Osteoblast (primary cell): ENCODE measurements at regions not wholly inside any gene's neighbourhood (a gene's known extent, or its start where the extent isn't known, plus 50 kb on each side); places are given as distances from the start of the nearest gene placed in this dataset.

ENCODE experiments used
- DNase-seq: peaks from one replicate; pipeline ENCODE4 v3.0.0; 2011; ENCODE audit warnings: low spot score, mixed read lengths; ENCODE audit not compliant: insufficient read length; ENCODE audit errors: missing footprints
- H2AFZ ChIP-seq: 2 replicates; pipeline ENCODE4 v1.6.0; 2011; ENCODE audit warnings: mild to moderate bottlenecking, low read length
- H3K27ac ChIP-seq: 2 replicates; pipeline ENCODE4 v1.5.1; 2011; ENCODE audit warnings: mild to moderate bottlenecking, low read depth, low read length, moderate library complexity
- H3K27me3 ChIP-seq: 2 replicates; pipeline ENCODE4 v1.6.0; 2012; ENCODE audit warnings: mild to moderate bottlenecking, control low read depth, inconsistent platforms, low read length, moderate library complexity; ENCODE audit not compliant: insufficient read depth
- H3K36me3 ChIP-seq: 2 replicates; pipeline ENCODE4 v1.5.1; 2011; ENCODE audit warnings: mild to moderate bottlenecking, low read length, control low read depth, moderate library complexity; ENCODE audit not compliant: insufficient read depth
- H3K4me1 ChIP-seq: 2 replicates; pipeline ENCODE4 v1.5.1; 2011; ENCODE audit warnings: mild to moderate bottlenecking, low read length, control low read depth, moderate library complexity; ENCODE audit not compliant: insufficient read depth
- H3K4me2 ChIP-seq: 2 replicates; pipeline ENCODE4 v1.6.0; 2011; ENCODE audit warnings: mild to moderate bottlenecking, low read length; ENCODE audit not compliant: insufficient read depth
- H3K4me3 ChIP-seq: fragments of 200-600 bp; sonication (generic); 3 replicates; pipeline ENCODE4 v1.5.1; 2012; ENCODE audit warnings: mild to moderate bottlenecking, low read length, inconsistent platforms; ENCODE audit not compliant: insufficient read depth
- H3K79me2 ChIP-seq: 2 replicates; pipeline ENCODE4 v1.6.0; 2012; ENCODE audit warnings: mild to moderate bottlenecking, low read length, control low read depth, inconsistent platforms; ENCODE audit not compliant: insufficient read depth
- H3K9me3 ChIP-seq: 2 replicates; pipeline ENCODE4 v1.5.1; 2011; ENCODE audit warnings: low read depth, low read length, control low read depth
- H4K20me1 ChIP-seq: 2 replicates; pipeline ENCODE4 v1.6.0; 2012; ENCODE audit warnings: mild to moderate bottlenecking, low read length, control low read depth; ENCODE audit not compliant: insufficient read depth
- CTCF ChIP-seq: IDR thresholded peaks from 2 replicates; pipeline ENCODE4 v1.5.1; 2011; ENCODE audit warnings: mild to moderate bottlenecking, low read depth, low read length, moderate library complexity; ENCODE audit errors: extremely low read depth

GRCh38 chr11:19382131-19382611 is 141.4 kb upstream of the E2F8 start:
- H3K9me3 ChIP-seq = no peaks in the 10 kb centered on the region
- no peaks in the 10 kb centered on the region for H4K20me1 ChIP-seq
- TF ChIP-seq CTCF = no peak
- no peak for DNase-seq
- no peaks in the 10 kb centered on the region for H3K27me3 ChIP-seq
- H2AFZ ChIP-seq = no peak overlapping the region
- no peaks in the 10 kb centered on the region for H3K36me3 ChIP-seq
- no peak overlapping the region for H3K27ac ChIP-seq
- H3K4me1 ChIP-seq = peaks cover 24% of the 10 kb centered on the region
- no peaks in the 10 kb centered on the region for H3K79me2 ChIP-seq
- no peak overlapping the region for H3K4me3 ChIP-seq
- no peak overlapping the region for H3K4me2 ChIP-seq

- no peaks in the 10 kb centered on the region for H3K36me3 ChIP-seq
- H3K79me2 ChIP-seq = no peaks in the 10 kb centered on the region
- H2AFZ ChIP-seq = peak overlapping the region; percentile 52
- DNase-seq = peak; percentile 91
- peak overlapping the region; percentile 37 for H3K4me2 ChIP-seq
- peak overlapping the region; percentile 86 for H3K27ac ChIP-seq
- TF ChIP-seq CTCF = no peak
- no peak overlapping the region for H3K4me3 ChIP-seq
- no peaks in the 10 kb centered on the region for H3K27me3 ChIP-seq
- H3K9me3 ChIP-seq = no peaks in the 10 kb centered on the region
- no peaks in the 10 kb centered on the region for H4K20me1 ChIP-seq
- peaks cover 24% of the 10 kb centered on the region for H3K4me1 ChIP-seq
These were observed 139.6 kb upstream of the E2F8 start for GRCh38 chr11:19380375-19380774.

- Histone ChIP-seq H3K27ac (peak overlapping the region; percentile 86), H3K4me3 (no peak overlapping the region), H3K27me3 (no peaks in the 10 kb centered on the region), H3K4me2 (no peak overlapping the region), H3K36me3 (no peaks in the 10 kb centered on the region), H3K9me3 (no peaks in the 10 kb centered on the region), H4K20me1 (no peaks in the 10 kb centered on the region), H3K79me2 (no peaks in the 10 kb centered on the region), H3K4me1 (peaks cover 30% of the 10 kb centered on the region), H2AFZ (peak overlapping the region; percentile 40)
- TF ChIP-seq CTCF = no peak
- no peak for DNase-seq
These were observed 138.7 kb upstream of the E2F8 start for GRCh38 chr11:19379465-19379864.

- Histone ChIP-seq H3K4me2 (no peak overlapping the region), H4K20me1 (no peaks in the 10 kb centered on the region), H3K27ac (peak overlapping the region; percentile 86), H3K4me3 (no peak overlapping the region), H3K79me2 (no peaks in the 10 kb centered on the region), H2AFZ (peak overlapping the region; percentile 9), H3K27me3 (no peaks in the 10 kb centered on the region), H3K9me3 (no peaks in the 10 kb centered on the region), H3K36me3 (no peaks in the 10 kb centered on the region), H3K4me1 (peaks cover 33% of the 10 kb centered on the region)
- DNase-seq = no peak
- no peak for TF ChIP-seq CTCF
These were observed 138.1 kb upstream of the E2F8 start for GRCh38 chr11:19378814-19379213.
